Transverse colon (tissue), 4 donors: ENCODE measurements at regions not wholly inside any gene's neighbourhood (a gene's known extent, or its start where the extent isn't known, plus 50 kb on each side); places are given as distances from the start of the nearest gene placed in this dataset.
"Not testable (repeated sequence)": the region's sequence is repeated elsewhere in the genome, so short reads cannot be mapped to it uniquely, and the experiment has no call there.

ENCODE experiments used
- CTCF ChIP-seq, 5 experiments: fragments of 200-600 bp in 3 of 5; fragments of 450-650 bp in 2 of 5; sonication (generic) in 3 of 5; IDR thresholded peaks; 1 replicate in 2 of 5; 2 replicates in 3 of 5; pipeline ENCODE4 v1.5.1; 2016 to 2017; ENCODE audit warnings: antibody characterized with exemption in 5 of 5, inconsistent platforms in 3 of 5, mild to moderate bottlenecking in 2 of 5, moderate library complexity in 1 of 5
- POLR2AphosphoS5 ChIP-seq, 3 donors: sonication (generic); formaldehyde crosslinking; IDR thresholded peaks; one replicate each; pipeline ENCODE4 v1.6.1; 2016; ENCODE audit warnings: antibody characterized with exemption in 3 of 3

- TF ChIP-seq CTCF, POLR2AphosphoS5 (IDR thresholded peaks at IDR 0.05): not testable (repeated sequence)
These were observed 107.4 kb downstream of the NSUN5 start for GRCh38 chr7:73201264-73201663.
